Esophagus squamous epithelium (tissue), 5 donors: ENCODE measurements at regions not wholly inside any gene's neighbourhood (a gene's known extent, or its start where the extent isn't known, plus 50 kb on each side); places are given as distances from the start of the nearest gene placed in this dataset.

Experiments used
- DNase-seq: peaks from one replicate; lab custom pipeline; 2025; lab: John Stamatoyannopoulos, UW
- H3K27ac ChIP-seq, 4 donors: fragments of 200-600 bp; sonication (generic); one replicate each; pipeline ENCODE4 v1.5.1; 2016 to 2019; ENCODE audit warnings: mild to moderate bottlenecking in 1 of 4
- H3K27me3 ChIP-seq, 4 donors: fragments of 200-600 bp; sonication (generic); 1 replicate in 3 of 4; 2 replicates in 1 of 4; pipeline versions ENCODE4 v1.5.1 to v1.6.0; 2017 to 2021; ENCODE audit warnings: antibody characterized with exemption in 1 of 4
- H3K36me3 ChIP-seq, 3 donors: fragments of 200-600 bp; sonication (generic); one replicate each; pipeline ENCODE4 v1.5.1; 2016 to 2019
- H3K4me1 ChIP-seq, 3 donors: fragments of 200-600 bp; sonication (generic); one replicate each; pipeline ENCODE4 v1.5.1; 2017 to 2019
- H3K4me3 ChIP-seq, 4 donors: fragments of 200-600 bp; sonication (generic); 1 replicate in 3 of 4; 2 replicates in 1 of 4; pipeline ENCODE4 v1.5.1; 2016 to 2019; ENCODE audit warnings: mild to moderate bottlenecking in 2 of 4, moderate library complexity in 1 of 4
- H3K9me3 ChIP-seq, 3 donors: fragments of 200-600 bp; sonication (generic); one replicate each; pipeline ENCODE4 v1.5.1; 2016 to 2019
- POLR2A ChIP-seq, 4 donors: fragments of 450-650 bp; IDR thresholded peaks; one replicate each; pipeline ENCODE4 v1.6.1; 2017; ENCODE audit warnings: antibody characterized with exemption in 4 of 4, mild to moderate bottlenecking in 4 of 4, moderate library complexity in 3 of 4
- WGBS, 2 donors: methylation state at CpG; one replicate each; pipeline ENCODE4 v1.1.5; 2018; 5-methylcytosine and 5-hydroxymethylcytosine counted together
- intact Hi-C: fragments of 100-400 bp; cut with DNase I; formaldehyde crosslinking; loops from one replicate; pipeline ENCODE4 v1.15.0; 2022
- TF ChIP-seq, protein P1 (sequence below), 6 experiments: fragments of 450-650 bp in 4 of 6; fragments of 200-600 bp in 2 of 6; sonication (generic) in 2 of 6; IDR thresholded peaks; one replicate each; pipeline ENCODE4 v1.5.1; 2016 to 2019; ENCODE audit warnings: antibody characterized with exemption in 6 of 6, mild to moderate bottlenecking in 4 of 6, moderate library complexity in 4 of 6
- donor health status: DM: yes; HTN: yes; CAD: no.

DNA sequence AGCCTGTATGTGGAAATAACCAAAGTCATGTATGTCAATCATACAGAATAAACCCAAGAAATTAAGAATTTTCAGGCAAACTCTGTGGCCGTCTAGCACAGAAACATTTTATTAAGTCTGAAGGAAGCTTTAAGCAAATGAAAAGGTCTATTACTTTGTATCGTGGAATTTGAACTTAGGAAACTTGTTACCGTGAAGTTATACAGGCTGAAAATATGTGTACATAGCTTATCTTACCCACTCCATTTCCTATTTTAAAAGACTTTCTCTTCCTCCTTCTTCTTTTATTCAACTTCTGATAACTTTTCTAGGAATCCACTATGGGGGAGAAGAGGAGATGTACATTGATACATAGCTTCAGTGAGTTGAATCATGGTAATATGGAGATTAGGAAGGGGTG is 108.3 kb downstream of the AGTR2 start:
- TF ChIP-seq, protein P1, sequence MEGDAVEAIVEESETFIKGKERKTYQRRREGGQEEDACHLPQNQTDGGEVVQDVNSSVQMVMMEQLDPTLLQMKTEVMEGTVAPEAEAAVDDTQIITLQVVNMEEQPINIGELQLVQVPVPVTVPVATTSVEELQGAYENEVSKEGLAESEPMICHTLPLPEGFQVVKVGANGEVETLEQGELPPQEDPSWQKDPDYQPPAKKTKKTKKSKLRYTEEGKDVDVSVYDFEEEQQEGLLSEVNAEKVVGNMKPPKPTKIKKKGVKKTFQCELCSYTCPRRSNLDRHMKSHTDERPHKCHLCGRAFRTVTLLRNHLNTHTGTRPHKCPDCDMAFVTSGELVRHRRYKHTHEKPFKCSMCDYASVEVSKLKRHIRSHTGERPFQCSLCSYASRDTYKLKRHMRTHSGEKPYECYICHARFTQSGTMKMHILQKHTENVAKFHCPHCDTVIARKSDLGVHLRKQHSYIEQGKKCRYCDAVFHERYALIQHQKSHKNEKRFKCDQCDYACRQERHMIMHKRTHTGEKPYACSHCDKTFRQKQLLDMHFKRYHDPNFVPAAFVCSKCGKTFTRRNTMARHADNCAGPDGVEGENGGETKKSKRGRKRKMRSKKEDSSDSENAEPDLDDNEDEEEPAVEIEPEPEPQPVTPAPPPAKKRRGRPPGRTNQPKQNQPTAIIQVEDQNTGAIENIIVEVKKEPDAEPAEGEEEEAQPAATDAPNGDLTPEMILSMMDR (IDR thresholded peaks at IDR 0.05), result no peak
- no peak for TF ChIP-seq POLR2A (IDR thresholded peaks at IDR 0.05)
- intact Hi-C loops, result no loop called here
- H3K36me3 ChIP-seq, result no peaks in the 10 kb centered on the region
- DNase-seq, result no peak
- WGBS, 2 donors, result 74 to 76% methylated on average over 3 of the region's 3 CpGs
- no peak overlapping the region for H3K4me3 ChIP-seq
- no peaks in the 10 kb centered on the region for H3K4me1 ChIP-seq
- H3K9me3 ChIP-seq, result no peaks in the 10 kb centered on the region
- H3K27me3 ChIP-seq, result no peaks in the 10 kb centered on the region
- no peak overlapping the region for H3K27ac ChIP-seq

DNA sequence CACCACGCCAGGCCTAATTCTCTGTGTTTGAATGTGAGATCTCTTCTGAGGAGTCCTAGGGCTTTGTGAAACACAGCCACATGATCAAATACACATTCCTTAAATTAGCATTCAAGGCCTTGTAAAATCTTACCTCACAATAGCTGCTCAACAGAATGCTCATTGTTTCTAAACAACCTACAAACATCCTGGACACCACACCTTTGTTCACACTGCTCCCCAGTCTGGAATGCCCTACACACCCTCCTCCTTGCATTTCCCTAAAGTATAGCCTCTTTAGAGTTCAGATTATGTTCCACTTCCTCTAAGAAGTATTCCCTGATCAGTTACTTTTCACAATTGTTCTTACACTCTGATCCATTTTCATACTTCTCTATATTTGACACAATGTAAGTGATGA is 110.6 kb downstream of the AGTR2 start:
- no peak overlapping the region for H3K4me3 ChIP-seq
- intact Hi-C loops, result no loop called here
- no peaks in the 10 kb centered on the region for H3K27me3 ChIP-seq
- H3K36me3 ChIP-seq, result no peaks in the 10 kb centered on the region
- TF ChIP-seq POLR2A (IDR thresholded peaks at IDR 0.05), result no peak
- TF ChIP-seq, protein P1 (IDR thresholded peaks at IDR 0.05), result no peak
- H3K9me3 ChIP-seq, result no peaks in the 10 kb centered on the region
- no peak for DNase-seq
- H3K4me1 ChIP-seq, result no peaks in the 10 kb centered on the region
- H3K27ac ChIP-seq, result peak overlapping the region in 1 of 4 donors; percentile 6
- 50 to 86% methylated on average over 1 of the region's 1 CpG for WGBS, 2 donors

DNA sequence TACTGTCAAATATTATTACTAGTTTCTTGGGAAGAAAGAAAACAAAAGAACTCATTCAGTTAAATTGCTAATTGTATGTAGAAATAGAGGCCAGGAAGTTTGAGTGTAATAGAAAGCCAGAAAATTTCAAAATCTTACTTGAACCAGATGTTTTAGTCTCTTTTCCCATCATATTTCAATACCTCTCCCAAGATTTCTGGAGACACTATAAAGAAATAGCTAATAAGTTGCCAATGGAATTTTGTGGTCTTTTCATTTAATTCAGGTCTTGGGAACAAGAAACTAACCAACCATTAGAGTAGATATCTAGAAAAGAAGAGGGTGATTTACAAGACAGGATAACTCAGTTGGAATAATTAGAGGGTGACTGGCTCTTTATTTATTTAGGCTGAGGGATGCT is 112.2 kb downstream of the AGTR2 start:
- Histone ChIP-seq H3K4me3 (no peak overlapping the region), H3K36me3 (no peaks in the 10 kb centered on the region), H3K9me3 (no peaks in the 10 kb centered on the region), H3K27me3 (no peaks in the 10 kb centered on the region), H3K27ac (no peak overlapping the region), H3K4me1 (no peaks in the 10 kb centered on the region)
- intact Hi-C loops, result no loop called here
- TF ChIP-seq, protein P1 (IDR thresholded peaks at IDR 0.05), result no peak
- TF ChIP-seq POLR2A (IDR thresholded peaks at IDR 0.05), result no peak
- DNase-seq, result no peak

DNA sequence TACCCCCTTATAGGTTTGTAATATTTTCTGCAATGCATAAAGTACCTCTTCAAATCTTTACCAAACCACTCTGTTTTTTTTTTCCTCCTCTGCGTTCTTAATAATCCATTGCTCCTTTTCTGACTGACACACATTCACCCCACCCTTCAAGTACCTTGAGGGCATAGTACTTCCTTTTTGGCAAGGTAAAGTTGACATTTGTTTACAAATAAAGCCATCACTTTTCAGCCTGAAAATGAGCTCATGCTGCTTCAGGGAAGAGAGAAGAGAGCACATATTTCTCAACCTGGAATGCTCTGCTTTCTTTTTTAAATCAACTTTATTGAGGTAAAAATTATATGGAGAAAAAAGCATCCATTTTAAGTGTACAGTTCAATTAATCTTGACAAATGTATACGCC is 113.9 kb downstream of the AGTR2 start:
- no peak for DNase-seq
- no peaks in the 10 kb centered on the region for H3K4me1 ChIP-seq
- no peaks in the 10 kb centered on the region for H3K9me3 ChIP-seq
- H3K36me3 ChIP-seq, result no peaks in the 10 kb centered on the region
- TF ChIP-seq POLR2A (IDR thresholded peaks at IDR 0.05), result no peak
- TF ChIP-seq, protein P1 (IDR thresholded peaks at IDR 0.05), result no peak
- no peak overlapping the region for H3K4me3 ChIP-seq
- WGBS, 2 donors, result 35 to 47% methylated on average over 2 of the region's 2 CpGs
- no peaks in the 10 kb centered on the region for H3K27me3 ChIP-seq
- H3K27ac ChIP-seq, result no peak overlapping the region
- intact Hi-C loops, result no loop called here

DNA sequence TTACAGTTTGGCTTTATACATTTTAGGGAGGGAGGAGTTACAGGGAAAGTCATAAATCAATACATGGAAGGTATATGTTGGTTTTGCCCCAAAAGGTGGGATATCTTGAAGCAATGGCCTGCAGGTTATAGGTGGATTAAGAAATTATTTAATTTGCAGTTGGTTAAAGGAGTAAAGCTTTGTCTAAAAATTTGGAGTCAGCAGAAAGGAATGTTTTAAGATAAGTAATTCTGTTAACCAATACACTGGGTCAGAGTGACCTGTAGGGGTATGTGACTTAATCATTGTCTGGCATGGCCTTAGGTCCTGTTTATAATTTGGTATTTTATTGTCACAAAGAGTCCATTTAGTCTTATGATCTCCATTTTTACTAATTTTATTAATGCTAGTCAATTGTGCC is 115.0 kb downstream of the AGTR2 start:
- no peaks in the 10 kb centered on the region for H3K4me1 ChIP-seq
- H3K27me3 ChIP-seq, result no peaks in the 10 kb centered on the region
- no peak overlapping the region for H3K4me3 ChIP-seq
- TF ChIP-seq, protein P1 (IDR thresholded peaks at IDR 0.05), result no peak
- TF ChIP-seq POLR2A (IDR thresholded peaks at IDR 0.05), result no peak
- H3K36me3 ChIP-seq, result no peaks in the 10 kb centered on the region
- intact Hi-C loops, result no loop called here
- H3K27ac ChIP-seq, result no peak overlapping the region
- no peak for DNase-seq
- no peaks in the 10 kb centered on the region for H3K9me3 ChIP-seq
